ENCODE measurements at regions not wholly inside any gene's neighbourhood (a gene's known extent, or its start where the extent isn't known, plus 50 kb on each side); places are given as distances from the start of the nearest gene placed in this dataset.

- ChIA-PET CTCF (no interaction called here), POLR2A (no interaction called here)
- Histone ChIP-seq H3K9ac (replicated peaks; ENCODE audit: extremely low read depth, insufficient read depth, low read length) (no peak overlapping the region), H3K27me3 (ENCODE audit: control insufficient read depth in 2 of 2, insufficient read depth in 2 of 2, low read length in 2 of 2) (no peaks in the 10 kb centered on the region), H3K9me1 (replicated peaks; ENCODE audit: control insufficient read depth, extremely low read depth, insufficient read depth, low read length) (no peaks in the 10 kb centered on the region), H3K4me3 (replicated peaks in 1 of 3; ENCODE audit: insufficient read depth in 1 of 3, low read depth in 1 of 3, low read length in 3 of 3) (no peak overlapping the region), H2AFZ (ENCODE audit: low read depth, low read length) (no peak overlapping the region), H3K36me3 (ENCODE audit: control insufficient read depth in 2 of 2, extremely low read depth in 1 of 2, insufficient read depth in 2 of 2, low read length in 2 of 2) (no peaks in the 10 kb centered on the region), H3K27ac (ENCODE audit: insufficient read depth, low read depth, low read length) (no peak overlapping the region), H4K20me1 (replicated peaks; ENCODE audit: control insufficient read depth, extremely low read depth, insufficient read depth, low read length) (no peaks in the 10 kb centered on the region), H3K79me2 (ENCODE audit: control insufficient read depth, insufficient read depth, low read length) (no peaks in the 10 kb centered on the region), H3K4me1 (ENCODE audit: control insufficient read depth, extremely low read depth, insufficient read depth, low read length) (no peaks in the 10 kb centered on the region), H3K4me2 (ENCODE audit: insufficient read depth, low read length) (no peak overlapping the region), H3K9me3 (replicated peaks; ENCODE audit: control insufficient read depth, insufficient read depth, low read length) (no peaks in the 10 kb centered on the region)
- FAIRE-seq = no peak
- TF ChIP-seq POLR2AphosphoS5 (IDR thresholded peaks at IDR 0.05; ENCODE audit: insufficient read depth, low read depth, low read length) = no peak
- TF ChIP-seq MYC (IDR thresholded peaks at IDR 0.05; ENCODE audit: low read depth, low read length) = no peak
- no peak for TF ChIP-seq POLR2A (IDR thresholded peaks at IDR 0.05; ENCODE audit: low read depth, low read length)
- TF ChIP-seq EZH2 (IDR thresholded peaks at IDR 0.05; ENCODE audit: borderline replicate concordance, low read depth, low read length, severe bottlenecking) = no peak
- no peak for TF ChIP-seq FOS (IDR thresholded peaks at IDR 0.05; ENCODE audit: borderline replicate concordance, insufficient read depth, low read length)
- no peak for TF ChIP-seq MAX (IDR thresholded peaks at IDR 0.05; ENCODE audit: insufficient read depth, insufficient read length)
- TF ChIP-seq GATA2 (IDR thresholded peaks at IDR 0.05; ENCODE audit: insufficient read depth, insufficient read length, low read depth, low read length) = no peak
- TF ChIP-seq JUN (IDR thresholded peaks at IDR 0.05; ENCODE audit: borderline replicate concordance, insufficient read depth, insufficient read length, low read depth) = no peak
- TF ChIP-seq CTCF (IDR thresholded peaks at IDR 0.05; ENCODE audit: extremely low read depth in 1 of 2, insufficient read depth in 1 of 2, low read depth in 1 of 2, low read length in 2 of 2) = no peak
- no peak for DNase-seq (ENCODE audit: low read depth, low spot score)
- dilution Hi-C loops (cut with MboI; ENCODE audit: extremely low pct_ligation_motif_present, low sequenced_read_pairs) (no loop called here), intact Hi-C loops (cut with micrococcal nuclease) (no loop called here)
- BruUV-seq (replicated peaks) = no TSS peak
These were observed 360.8 kb downstream of the GRB14 start for GRCh38 chr2:164260506-164260905.

All from endothelial cell of umbilical vein (primary cell).